ENCODE measurements at regions not wholly inside any gene's neighbourhood (a gene's known extent, or its start where the extent isn't known, plus 50 kb on each side); places are given as distances from the start of the nearest gene placed in this dataset.

- TF ChIP-seq POLR2A (IDR thresholded peaks at IDR 0.05; ENCODE audit: low read depth, low read length) (no peak), TAF1 (IDR thresholded peaks at IDR 0.05; ENCODE audit: borderline replicate concordance, low read depth, low read length) (no peak)
Measured at GRCh38 chr10:33774857-33775256, 440.4 kb upstream of the NRP1 start.
